Activated CD4-positive, alpha-beta T cell treated with anti-CD3 and anti-CD28 coated beads, Interleukin-2, amount 10 ng/mL, durations not matched to agents 7 days and 5 days (primary cell): ENCODE measurements at regions not wholly inside any gene's neighbourhood (a gene's known extent, or its start where the extent isn't known, plus 50 kb on each side); places are given as distances from the start of the nearest gene placed in this dataset.

Source experiments
- CTCF ChIA-PET: fragments of 350-600 bp; sonication (Branson Sonifier 250); formaldehyde crosslinking; loops from one replicate; lab custom pipeline; 2021; ENCODE audit warnings: antibody characterized with exemption; lab: Charles Lee
- POLR2A ChIA-PET: fragments of 350-600 bp; sonication (Branson Sonifier 250); formaldehyde crosslinking; loops from one replicate; lab custom pipeline; 2021; ENCODE audit warnings: antibody characterized with exemption; lab: Charles Lee
- DNase-seq: peaks from one replicate; pipeline ENCODE4 v3.0.0-alpha.2; 2020
- H3K27ac Mint-ChIP-seq: one replicate; pipeline ENCODE4 v1.8.0; 2021; ENCODE audit warnings: mild to moderate bottlenecking, moderate library complexity, mixed read lengths
- H3K27me3 Mint-ChIP-seq: one replicate; pipeline ENCODE4 v1.8.0; 2021; ENCODE audit warnings: mixed read lengths
- H3K36me3 Mint-ChIP-seq: one replicate; pipeline ENCODE4 v1.8.0; 2021; ENCODE audit warnings: low read depth, mixed read lengths
- H3K4me1 Mint-ChIP-seq: one replicate; pipeline ENCODE4 v1.8.0; 2021; ENCODE audit warnings: mixed read lengths
- H3K4me3 Mint-ChIP-seq: one replicate; pipeline ENCODE4 v1.8.0; 2021; ENCODE audit warnings: mild to moderate bottlenecking, moderate library complexity, mixed read lengths
- H3K9me3 Mint-ChIP-seq: one replicate; pipeline ENCODE4 v1.8.0; 2021; ENCODE audit warnings: mixed read lengths

- POLR2A ChIA-PET = interaction anchor here (0.6 kb wide), 1 partner anchor 51 kb away, joined by 5 read pairs; no protein-coding TSS in a partner anchor
- CTCF ChIA-PET = interaction anchor here (1.5 kb wide), 1 partner anchor 11 kb away, joined by 4 read pairs; no protein-coding TSS in a partner anchor
- no peaks in the 10 kb centered on the region for H3K4me1 Mint-ChIP-seq
- no peaks in the 10 kb centered on the region for H3K27me3 Mint-ChIP-seq
- no peak overlapping the region for H3K27ac Mint-ChIP-seq
- H3K4me3 Mint-ChIP-seq = no peak overlapping the region
- DNase-seq = no peak
- no peaks in the 10 kb centered on the region for H3K36me3 Mint-ChIP-seq
- peaks cover 16% of the 10 kb centered on the region for H3K9me3 Mint-ChIP-seq
These were observed 187.8 kb upstream of the HDAC4 start for GRCh38 chr2:239588451-239589269.

DNA sequence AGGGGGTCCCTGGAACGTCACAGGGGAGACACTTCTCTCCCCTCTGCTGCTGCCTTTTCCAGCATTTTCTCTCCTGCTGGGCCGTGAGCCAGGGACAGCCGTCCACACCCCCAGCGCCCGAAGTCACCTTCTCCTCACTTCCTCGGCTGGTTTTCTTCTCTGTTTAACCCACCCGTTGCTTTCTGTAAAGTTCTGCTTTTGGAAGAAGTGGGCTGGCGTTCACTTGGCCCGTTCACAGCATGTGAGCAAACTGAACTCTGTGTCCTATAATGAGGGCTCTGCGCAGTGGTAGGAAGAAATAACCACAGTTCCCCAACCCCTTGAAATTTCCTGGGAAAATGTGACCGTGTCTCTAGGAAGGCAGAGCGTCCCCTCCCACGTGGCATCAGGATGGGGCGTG is 187.0 kb upstream of the HDAC4 start:
- Mint-ChIP-seq H3K36me3 (no peaks in the 10 kb centered on the region), H3K4me3 (no peak overlapping the region), H3K9me3 (peaks cover 12% of the 10 kb centered on the region), H3K27me3 (no peaks in the 10 kb centered on the region), H3K27ac (no peak overlapping the region), H3K4me1 (no peaks in the 10 kb centered on the region)
- CTCF ChIA-PET = no interaction called here
- POLR2A ChIA-PET = no interaction called here
- no peak for DNase-seq

DNA sequence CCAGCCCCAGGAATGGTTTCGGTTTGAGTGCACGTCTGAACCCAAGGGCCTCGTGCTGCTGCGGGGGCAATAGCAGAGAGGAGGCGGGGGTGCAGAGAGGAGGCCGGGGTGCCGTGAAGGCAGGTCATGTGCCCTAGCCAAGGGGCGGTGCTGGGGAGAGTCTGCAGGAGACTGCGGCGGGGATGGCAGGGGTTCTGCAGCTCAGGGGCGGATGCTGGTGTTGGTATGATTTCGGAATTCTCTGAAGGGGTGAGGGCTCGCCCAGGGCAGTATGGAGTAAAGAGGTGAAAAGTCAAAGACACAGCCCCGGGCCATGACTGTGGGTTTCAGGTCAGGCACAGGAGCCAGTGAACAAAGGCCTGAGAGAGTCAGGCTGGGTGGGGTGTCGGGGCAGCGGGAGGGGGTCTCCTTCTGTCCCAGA is 186.5 kb upstream of the HDAC4 start:
- Mint-ChIP-seq H3K4me1 (no peaks in the 10 kb centered on the region), H3K36me3 (no peaks in the 10 kb centered on the region), H3K27ac (no peak overlapping the region), H3K9me3 (peaks cover 12% of the 10 kb centered on the region), H3K27me3 (no peaks in the 10 kb centered on the region), H3K4me3 (no peak overlapping the region)
- POLR2A ChIA-PET = no interaction called here
- CTCF ChIA-PET = no interaction called here
- no peak for DNase-seq

GRCh38 chr2:239586651-239587310 is 186.0 kb upstream of the HDAC4 start:
- CTCF ChIA-PET = no interaction called here
- H3K4me3 Mint-ChIP-seq = no peak overlapping the region
- DNase-seq = no peak
- peaks cover 8% of the 10 kb centered on the region for H3K9me3 Mint-ChIP-seq
- H3K27me3 Mint-ChIP-seq = no peaks in the 10 kb centered on the region
- no peaks in the 10 kb centered on the region for H3K36me3 Mint-ChIP-seq
- no peak overlapping the region for H3K27ac Mint-ChIP-seq
- POLR2A ChIA-PET = no interaction called here
- H3K4me1 Mint-ChIP-seq = no peaks in the 10 kb centered on the region

- ChIA-PET CTCF (no interaction called here), POLR2A (no interaction called here)
- Mint-ChIP-seq H3K9me3 (no peaks in the 10 kb centered on the region), H3K27me3 (no peaks in the 10 kb centered on the region), H3K27ac (no peak overlapping the region), H3K36me3 (no peaks in the 10 kb centered on the region), H3K4me1 (no peaks in the 10 kb centered on the region), H3K4me3 (no peak overlapping the region)
- DNase-seq = no peak
These were observed 184.6 kb upstream of the HDAC4 start for GRCh38 chr2:239585422-239585821.

- Mint-ChIP-seq H3K9me3 (no peaks in the 10 kb centered on the region), H3K4me3 (no peak overlapping the region), H3K27me3 (no peaks in the 10 kb centered on the region), H3K27ac (no peak overlapping the region), H3K36me3 (no peaks in the 10 kb centered on the region), H3K4me1 (no peaks in the 10 kb centered on the region)
- POLR2A ChIA-PET = no interaction called here
- no peak for DNase-seq
- CTCF ChIA-PET = no interaction called here
These were observed 184.2 kb upstream of the HDAC4 start for GRCh38 chr2:239584986-239585385.

DNA sequence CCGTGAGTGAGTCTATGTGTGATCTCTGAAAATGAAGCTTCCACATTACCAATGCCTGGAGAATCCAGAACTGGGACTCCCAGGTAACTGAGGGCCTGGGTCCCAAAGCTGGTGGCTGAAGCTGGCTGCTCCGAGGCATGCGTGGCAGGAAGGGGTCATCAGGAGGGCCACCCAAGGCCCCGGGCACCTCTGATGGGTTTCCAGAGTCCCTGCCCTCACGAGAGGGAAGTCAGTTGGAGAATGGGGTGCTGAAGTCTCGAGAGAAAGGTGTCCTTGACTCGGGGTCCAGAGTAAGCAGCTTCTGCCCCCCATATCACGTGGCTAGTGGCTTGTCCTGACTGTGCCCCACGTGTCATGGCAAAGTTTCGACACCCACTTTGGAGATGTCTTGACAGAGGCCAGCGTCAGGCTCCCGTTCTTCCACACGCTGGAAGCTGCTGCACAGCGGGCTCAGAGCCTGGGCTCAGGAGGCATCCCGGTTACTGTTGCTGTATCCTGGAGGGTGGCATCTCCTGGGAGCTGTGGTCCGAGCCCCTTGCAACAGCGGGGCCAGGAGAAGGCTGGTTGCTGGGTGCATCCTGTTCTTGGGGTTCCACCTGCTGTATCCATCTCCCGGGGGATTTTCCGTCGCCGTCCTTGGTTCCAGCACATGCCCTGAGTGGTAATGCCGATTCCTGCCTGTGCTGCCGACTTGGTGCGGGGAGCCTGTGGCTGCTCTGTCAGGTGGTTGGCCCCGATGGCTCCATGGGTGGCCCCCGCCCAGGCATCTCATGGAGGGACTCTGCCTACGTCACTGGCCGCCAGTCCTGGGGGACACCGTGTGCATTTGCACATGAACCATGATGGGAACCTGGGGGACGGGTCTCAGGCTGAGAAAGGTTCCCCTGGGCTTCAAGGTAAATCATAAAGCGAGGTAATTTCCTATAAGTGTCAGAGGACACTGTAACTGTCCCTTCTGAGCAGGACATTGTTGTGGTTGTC is 183.3 kb upstream of the HDAC4 start:
- no peaks in the 10 kb centered on the region for H3K4me1 Mint-ChIP-seq
- H3K9me3 Mint-ChIP-seq = no peaks in the 10 kb centered on the region
- ChIA-PET CTCF (no interaction called here), POLR2A (no interaction called here)
- no peaks in the 10 kb centered on the region for H3K27me3 Mint-ChIP-seq
- no peaks in the 10 kb centered on the region for H3K36me3 Mint-ChIP-seq
- H3K27ac Mint-ChIP-seq = no peak overlapping the region
- DNase-seq = no peak
- H3K4me3 Mint-ChIP-seq = no peak overlapping the region

DNA sequence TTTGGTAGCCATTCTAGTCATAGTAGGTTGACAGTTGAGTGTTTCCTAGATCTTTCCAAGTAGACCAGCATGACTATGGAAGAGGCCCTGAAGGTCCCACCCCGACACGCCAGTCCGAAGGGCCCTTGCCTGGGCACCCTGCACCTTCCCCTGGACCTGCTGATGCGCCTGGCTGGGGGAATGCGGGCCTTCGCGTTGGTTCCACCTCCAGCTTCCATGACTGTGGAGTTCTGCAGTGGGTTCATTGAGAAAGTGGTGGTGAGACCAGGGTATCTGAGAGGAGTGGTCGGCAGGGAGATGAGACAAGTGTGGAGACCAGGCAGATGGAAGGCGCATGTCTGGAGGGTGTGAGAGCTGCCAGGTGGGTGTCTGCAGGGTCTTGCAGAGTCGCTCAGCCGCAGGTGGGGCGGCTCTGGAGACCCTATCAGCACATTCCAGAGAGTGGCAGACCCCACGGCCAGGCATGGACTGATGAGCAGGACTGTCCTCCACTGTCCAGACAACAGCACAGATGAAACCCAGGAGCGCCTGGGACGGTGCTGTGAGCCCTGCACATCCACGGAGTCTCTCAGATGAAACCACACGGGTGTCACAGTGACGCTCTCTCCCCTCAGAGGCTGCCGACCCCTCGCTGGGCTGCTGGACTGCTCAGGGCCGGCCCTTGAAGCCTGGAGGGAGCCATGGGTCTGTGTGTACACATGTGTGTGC is 182.5 kb upstream of the HDAC4 start:
- H3K27ac Mint-ChIP-seq = no peak overlapping the region
- H3K9me3 Mint-ChIP-seq = no peaks in the 10 kb centered on the region

DNA sequence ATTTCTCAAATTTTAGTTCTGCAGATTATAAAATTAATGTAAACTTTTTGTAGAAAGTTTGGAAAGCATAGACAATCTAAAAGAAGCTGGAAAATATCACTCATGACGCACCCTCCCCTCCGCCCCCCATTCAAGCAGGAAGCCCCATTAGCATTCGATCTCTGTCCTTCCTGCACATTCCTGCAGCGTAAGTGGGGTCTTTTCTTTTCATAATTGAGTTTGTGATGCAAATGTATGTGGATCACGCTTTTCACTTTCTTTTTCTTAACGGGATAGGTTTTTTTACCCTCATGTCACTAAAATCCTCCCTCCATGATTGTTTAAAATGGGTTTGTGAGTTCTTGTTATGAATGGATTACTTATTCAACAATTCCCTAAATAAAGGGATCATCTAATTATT is 181.7 kb upstream of the HDAC4 start:
- H3K27ac Mint-ChIP-seq = no peak overlapping the region
- H3K9me3 Mint-ChIP-seq = no peaks in the 10 kb centered on the region
- H3K27me3 Mint-ChIP-seq = no peaks in the 10 kb centered on the region
- no peaks in the 10 kb centered on the region for H3K36me3 Mint-ChIP-seq
- no peaks in the 10 kb centered on the region for H3K4me1 Mint-ChIP-seq
- no peak overlapping the region for H3K4me3 Mint-ChIP-seq
- ChIA-PET CTCF (no interaction called here), POLR2A (no interaction called here)
- no peak for DNase-seq

More for the DNA sequence above, 182.5 kb upstream of the HDAC4 start:
- Mint-ChIP-seq H3K27me3 (no peaks in the 10 kb centered on the region), H3K4me1 (no peaks in the 10 kb centered on the region), H3K4me3 (no peak overlapping the region), H3K36me3 (no peaks in the 10 kb centered on the region)
- DNase-seq = no peak
- CTCF ChIA-PET = no interaction called here
- POLR2A ChIA-PET = no interaction called here

DNA sequence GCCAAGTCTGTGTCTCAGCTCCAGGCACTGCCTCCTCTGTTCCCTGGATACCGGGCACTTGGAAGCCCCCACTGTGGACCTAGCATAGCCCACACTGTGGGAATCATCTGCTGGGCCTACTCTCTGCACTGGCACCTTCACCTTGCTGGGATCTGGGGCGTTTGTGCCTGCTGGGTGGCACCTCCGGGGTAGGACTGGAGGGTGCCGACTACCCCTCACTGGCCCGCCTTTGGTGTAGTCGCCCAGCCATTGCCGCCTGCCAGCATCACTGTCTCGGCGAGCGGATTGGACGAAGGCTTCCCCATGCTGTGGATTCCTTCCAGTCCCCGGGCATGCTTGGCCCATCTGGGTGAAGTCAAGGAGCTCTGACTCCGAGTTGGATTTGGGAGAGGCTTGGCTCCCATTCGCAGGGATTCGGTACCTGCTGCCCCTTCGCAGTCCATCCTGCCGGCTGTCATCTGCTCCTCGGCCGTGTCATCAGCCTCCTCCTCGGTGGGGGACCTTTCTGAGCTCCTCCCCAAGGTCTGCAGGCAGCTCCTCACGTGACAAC is 180.6 kb upstream of the HDAC4 start:
- no peaks in the 10 kb centered on the region for H3K36me3 Mint-ChIP-seq
- H3K27me3 Mint-ChIP-seq = no peaks in the 10 kb centered on the region
- no peak overlapping the region for H3K27ac Mint-ChIP-seq
- no peaks in the 10 kb centered on the region for H3K4me1 Mint-ChIP-seq
- H3K9me3 Mint-ChIP-seq = no peaks in the 10 kb centered on the region
- H3K4me3 Mint-ChIP-seq = no peak overlapping the region
- CTCF ChIA-PET = interaction anchor here (0.6 kb wide), 1 partner anchor 1364 kb away, joined by 5 read pairs; no protein-coding TSS in a partner anchor
- POLR2A ChIA-PET = no interaction called here
- no peak for DNase-seq

GRCh38 chr2:239580199-239580527 is 179.3 kb upstream of the HDAC4 start:
- POLR2A ChIA-PET = no interaction called here
- Mint-ChIP-seq H3K4me3 (no peak overlapping the region), H3K27me3 (no peaks in the 10 kb centered on the region), H3K36me3 (no peaks in the 10 kb centered on the region), H3K27ac (no peak overlapping the region), H3K9me3 (no peaks in the 10 kb centered on the region), H3K4me1 (no peaks in the 10 kb centered on the region)
- no peak for DNase-seq
- CTCF ChIA-PET = no interaction called here

GRCh38 chr2:239579524-239580198 is 178.8 kb upstream of the HDAC4 start:
- H3K36me3 Mint-ChIP-seq = no peaks in the 10 kb centered on the region
- no peak for DNase-seq
- no peaks in the 10 kb centered on the region for H3K4me1 Mint-ChIP-seq
- no peak overlapping the region for H3K27ac Mint-ChIP-seq
- ChIA-PET CTCF (no interaction called here), POLR2A (no interaction called here)
- no peaks in the 10 kb centered on the region for H3K27me3 Mint-ChIP-seq
- H3K9me3 Mint-ChIP-seq = no peaks in the 10 kb centered on the region
- no peak overlapping the region for H3K4me3 Mint-ChIP-seq
